ENCODE measurements at regions not wholly inside any gene's neighbourhood (a gene's known extent, or its start where the extent isn't known, plus 50 kb on each side); places are given as distances from the start of the nearest gene placed in this dataset.
"Not testable (repeated sequence)": the region's sequence is repeated elsewhere in the genome, so short reads cannot be mapped to it uniquely, and the experiment has no call there.

DNA sequence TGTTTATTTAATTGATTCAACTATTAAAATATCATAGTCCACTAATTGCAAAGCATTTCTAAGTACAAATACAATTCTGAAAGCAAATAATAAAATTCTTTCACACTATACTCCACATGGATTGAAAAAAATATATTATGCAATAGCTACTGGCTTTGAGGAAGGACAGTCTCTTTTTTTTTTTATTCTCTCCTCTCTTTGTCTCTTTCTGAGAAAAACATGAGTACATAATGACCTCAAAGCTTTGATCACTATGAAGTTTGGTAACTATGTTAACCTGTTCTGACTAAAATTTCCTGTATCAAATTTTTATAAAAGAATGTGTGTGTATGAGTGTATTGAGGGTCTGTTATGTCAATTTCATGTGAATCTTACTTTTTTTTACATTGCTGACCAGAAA is 96.2 kb downstream of the RGS2 start:
- intact Hi-C loops (cut with micrococcal nuclease) = no loop called here

DNA sequence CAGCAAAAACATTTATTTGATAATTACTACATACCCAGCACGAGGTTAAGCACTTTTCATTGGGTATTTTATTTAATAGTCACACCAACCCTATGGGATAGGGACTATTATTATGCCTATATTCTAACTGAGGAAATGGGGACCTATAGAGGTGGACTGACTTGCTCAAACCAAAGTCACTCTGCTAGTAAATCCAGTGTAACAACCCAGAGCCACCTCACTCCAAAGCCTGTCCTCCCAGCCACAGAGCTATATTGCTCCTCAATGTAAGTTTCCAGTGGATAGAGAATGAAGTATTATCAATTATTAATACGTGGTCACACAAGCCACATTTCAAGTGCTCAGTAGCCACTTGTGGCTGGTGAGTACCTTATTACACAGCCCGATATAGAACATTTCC is 97.5 kb downstream of the RGS2 start:
- intact Hi-C loops (cut with micrococcal nuclease) = no loop called here

DNA sequence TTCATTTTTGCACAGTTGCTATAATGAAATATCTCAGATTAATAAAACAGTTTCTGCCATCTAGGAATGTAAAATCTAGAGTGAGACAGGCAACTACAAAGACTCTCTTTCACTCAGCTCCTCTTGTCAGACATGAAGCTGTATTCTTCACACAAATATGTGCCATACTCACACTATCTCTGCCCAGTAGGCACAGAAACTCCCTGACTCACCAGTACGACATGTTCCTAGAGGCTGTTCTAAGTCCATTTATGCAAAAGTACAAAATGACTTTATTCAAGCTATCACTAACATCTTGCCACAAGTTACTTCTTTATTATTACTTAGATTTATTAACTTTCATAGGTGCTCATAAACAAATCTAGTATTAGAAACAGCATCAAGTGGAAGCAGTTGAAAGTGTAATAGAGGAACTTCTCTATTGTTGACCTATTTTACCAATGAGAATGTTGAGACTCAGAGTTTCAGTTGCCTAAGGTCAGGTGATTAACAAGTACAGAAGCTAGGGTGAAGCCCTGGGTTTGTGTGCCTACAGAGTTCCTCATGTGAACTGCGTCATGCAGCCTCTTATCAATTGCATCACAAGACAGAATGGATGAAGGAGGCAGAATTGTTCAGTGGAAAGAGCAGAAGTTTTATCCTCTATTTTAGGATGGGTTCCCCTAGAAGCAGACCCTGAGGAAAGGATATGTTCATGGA is 98.9 kb downstream of the RGS2 start:
- intact Hi-C loops (cut with micrococcal nuclease) = no loop called here

DNA sequence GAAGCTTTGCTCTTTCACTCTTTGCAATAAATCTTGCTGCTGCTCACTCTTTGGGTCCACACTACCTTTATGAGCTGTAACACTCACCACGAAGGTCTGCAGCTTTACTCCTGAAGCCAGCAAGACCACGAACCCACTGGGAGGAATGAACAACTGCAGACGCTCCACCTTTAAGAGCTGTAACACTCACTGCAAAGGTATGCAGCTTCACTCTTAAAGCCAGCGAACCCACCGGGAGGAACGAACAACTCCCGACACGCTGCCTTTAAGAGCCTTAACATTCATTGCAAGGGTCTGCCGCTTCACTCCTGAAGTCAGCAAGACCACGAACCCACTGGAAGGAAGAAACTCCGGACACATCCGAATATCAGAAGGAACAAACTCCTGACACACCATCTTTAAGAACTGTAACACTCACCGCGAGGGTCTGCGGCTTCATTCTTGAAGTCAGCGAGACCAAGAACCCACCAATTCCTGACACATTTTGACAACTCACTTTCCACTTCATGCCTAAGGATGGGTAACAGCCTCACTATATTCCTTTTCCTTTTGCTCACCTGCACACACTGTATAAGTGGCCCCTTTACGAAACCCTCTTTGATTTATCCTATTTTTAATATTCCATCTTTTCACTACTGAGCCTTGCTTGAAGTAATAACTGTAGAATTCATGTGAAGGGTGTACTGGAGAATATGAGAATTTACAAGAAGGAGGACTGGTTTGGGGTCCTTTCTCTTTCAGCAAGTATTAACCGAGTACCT is 103.2 kb downstream of the RGS2 start:
- intact Hi-C loops (cut with micrococcal nuclease) = not testable (repeated sequence)

DNA sequence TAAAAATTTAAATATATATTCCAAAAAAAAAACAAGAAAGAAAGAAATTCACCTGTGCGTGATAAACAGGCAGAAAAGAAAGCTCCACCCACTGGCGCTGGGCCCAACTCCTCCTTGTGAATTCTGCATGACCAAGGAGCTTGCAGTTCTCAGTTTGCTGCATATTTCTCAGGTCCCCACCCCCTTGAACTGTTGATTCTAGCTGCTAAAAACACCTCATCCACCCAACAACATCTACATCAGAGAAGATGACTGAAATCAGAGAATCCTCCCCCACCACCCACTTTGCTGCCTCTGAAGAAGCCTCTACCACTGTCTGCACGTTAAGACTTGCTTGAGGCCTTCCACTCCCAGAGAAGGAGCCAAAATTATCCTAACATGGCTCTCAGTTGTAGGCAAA is 104.8 kb downstream of the RGS2 start:
- intact Hi-C loops (cut with micrococcal nuclease) = no loop called here

DNA sequence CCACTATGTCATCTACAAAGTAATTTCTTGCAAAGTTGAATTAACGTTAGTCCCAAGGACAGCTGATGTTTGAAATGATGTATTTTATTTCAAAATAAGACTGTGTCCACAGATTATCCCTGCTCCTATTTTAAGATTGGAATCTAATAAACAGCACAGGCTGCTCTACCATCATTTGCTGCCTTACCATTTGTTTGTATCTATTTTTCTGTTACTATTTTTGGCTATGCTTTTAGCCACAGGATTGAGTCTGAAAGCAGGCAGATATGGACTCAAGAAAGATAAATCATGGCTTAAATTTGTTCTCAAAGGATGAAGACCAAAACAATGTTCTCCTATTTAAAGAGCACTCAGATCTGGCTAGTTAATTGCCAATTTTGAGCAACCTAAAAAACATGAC is 105.3 kb downstream of the RGS2 start:
- intact Hi-C loops (cut with micrococcal nuclease) = no loop called here

DNA sequence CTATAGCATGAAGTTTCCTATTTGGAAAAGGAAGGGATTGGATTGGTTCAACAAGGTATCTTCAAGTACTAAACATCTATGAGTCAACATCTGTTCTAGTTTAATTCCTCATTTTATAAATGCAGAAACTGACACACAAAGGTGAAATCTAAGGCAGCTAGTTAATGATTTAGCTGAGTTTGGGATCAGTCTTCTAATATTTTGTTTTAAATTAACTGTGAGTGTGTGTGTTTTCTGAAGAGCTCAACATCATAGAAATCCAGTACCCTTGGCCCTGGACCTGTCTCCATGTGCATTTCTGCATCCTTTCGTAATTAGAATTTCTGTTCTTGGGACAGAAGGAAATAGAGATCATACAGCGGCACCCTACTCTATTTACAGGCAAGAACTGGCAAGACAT is 105.9 kb downstream of the RGS2 start:
- intact Hi-C loops (cut with micrococcal nuclease) = no loop called here

DNA sequence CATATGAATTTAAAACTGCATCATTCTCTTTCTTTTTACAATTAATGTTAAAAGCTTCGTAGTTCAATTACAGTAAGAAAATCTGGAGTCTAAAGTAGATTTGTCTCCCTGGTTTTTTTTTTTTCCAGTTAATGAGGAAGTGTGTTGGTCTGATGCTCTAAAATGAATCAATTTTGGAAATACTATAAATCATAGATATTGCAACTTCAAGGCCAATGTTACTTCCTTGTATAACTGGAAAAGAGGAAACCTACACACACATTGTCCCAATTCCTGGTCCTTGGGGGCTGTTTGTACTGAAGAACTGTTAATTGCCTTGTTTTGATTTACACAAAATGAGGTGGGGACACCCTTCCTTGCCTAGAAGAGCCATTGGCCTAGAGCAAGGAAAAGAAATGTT is 107.2 kb downstream of the RGS2 start:
- intact Hi-C loops (cut with micrococcal nuclease) = no loop called here

DNA sequence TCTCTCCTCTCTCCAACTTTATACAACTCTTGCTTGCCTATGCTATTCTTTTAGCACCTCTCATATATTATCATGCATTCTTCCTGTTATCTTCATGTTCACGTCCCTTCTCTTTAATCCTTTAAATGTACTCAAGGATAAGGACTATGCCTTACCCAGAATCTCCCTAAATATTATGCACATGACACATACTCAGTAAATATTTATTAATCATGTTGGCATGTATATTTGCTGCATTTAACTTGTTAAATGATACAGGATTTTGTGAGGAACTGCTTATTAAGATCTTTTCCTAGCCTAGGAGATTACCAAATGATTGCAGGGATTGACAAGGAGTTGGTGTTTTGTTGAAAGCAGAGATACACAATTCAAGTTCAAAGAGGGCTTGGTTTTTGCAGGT is 109.4 kb downstream of the RGS2 start:
- intact Hi-C loops (cut with micrococcal nuclease) = no loop called here

DNA sequence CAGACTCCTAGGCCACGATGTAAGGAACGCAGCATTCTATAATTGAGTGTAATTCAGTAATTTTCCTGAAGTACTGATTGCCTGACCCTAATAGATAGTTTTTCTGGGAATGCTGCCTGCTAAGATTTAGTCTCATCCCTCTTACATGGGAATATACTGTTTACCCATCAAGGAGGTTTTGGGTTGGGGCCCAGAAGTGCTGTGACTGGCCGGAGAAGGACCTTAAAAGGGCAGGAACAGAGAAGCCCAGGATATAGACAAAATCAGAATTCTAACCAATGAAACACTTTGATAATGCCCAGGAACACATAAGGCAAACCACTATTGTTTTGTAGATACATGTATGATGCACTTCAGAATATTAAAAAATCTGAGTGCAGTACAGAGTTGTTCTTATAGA is 111.6 kb downstream of the RGS2 start:
- intact Hi-C loops (cut with micrococcal nuclease) = no loop called here

DNA sequence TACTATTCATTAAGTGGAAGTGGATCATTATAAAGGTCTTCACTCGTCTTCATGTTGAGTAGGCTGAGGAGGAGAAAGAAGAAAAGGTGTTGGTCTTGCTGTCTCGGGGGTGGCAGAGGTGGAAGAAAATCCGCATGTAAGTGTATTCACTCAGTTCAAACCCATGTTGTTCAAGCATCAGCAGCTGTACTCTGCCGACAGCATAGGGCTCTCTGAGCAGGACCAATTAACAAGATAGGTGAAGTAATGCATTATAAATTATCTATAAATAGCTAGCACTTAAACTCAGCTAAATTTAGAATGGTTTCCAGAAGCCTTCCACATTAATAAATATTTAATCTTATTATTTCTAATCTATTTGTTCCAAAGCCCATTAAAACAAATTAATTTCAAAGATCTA is 116.8 kb downstream of the RGS2 start:
- intact Hi-C loops (cut with micrococcal nuclease) = no loop called here

DNA sequence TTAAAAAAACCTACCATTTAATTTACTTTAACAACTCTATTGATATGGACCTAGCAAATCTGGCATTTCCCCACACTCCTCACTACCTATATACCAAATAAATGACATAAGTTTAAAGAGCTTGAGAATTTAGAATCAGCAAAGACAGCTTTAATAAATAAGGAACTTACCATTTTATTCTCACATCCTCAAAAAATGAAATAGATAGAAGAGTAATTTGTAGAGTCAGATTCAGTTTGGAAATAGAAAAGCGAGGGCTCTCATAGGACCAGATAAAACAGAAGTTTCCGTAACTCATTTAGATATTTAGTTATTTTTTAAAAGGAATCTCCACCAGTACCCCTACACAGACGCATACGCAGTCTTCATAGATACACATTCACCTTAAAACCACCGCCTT is 117.9 kb downstream of the RGS2 start:
- intact Hi-C loops (cut with micrococcal nuclease) = no loop called here

DNA sequence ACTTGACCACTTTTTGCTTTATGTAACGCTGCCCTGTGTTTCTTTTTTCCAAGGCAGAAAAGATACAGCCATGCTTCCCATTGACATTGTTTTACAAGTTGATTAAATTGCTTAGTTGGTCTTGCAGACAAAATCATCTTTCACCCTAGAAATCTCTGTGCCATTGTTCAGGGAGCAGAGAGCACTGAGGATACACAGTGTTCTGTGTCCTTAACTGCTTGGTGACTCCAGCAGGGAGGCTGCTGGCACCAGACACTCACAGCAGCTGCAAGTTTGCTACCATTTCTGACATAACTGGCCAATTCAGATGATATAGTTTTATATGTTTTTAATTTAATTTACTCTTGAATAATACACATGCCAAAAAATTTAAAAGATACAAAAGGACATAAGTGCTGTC is 118.7 kb downstream of the RGS2 start:
- intact Hi-C loops (cut with micrococcal nuclease) = no loop called here

DNA sequence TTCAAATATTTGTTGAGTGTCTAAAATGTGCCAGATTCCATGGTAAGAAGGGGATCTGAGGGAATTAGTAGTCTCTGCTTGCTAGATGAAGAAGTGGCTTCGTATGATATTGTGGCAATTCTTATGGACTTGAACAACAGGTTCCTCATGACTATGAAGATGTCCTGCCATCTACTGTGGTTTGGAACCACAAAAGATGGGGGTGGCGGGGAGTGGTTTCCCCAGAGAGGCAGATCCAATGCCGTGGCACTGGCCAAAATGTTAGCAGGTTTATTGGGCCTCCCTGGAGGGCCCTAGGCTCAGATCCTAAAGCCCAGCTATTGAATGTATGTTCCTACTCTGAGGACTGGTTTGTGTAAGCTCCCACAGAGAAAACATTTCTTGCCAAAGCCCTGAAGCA is 120.8 kb downstream of the RGS2 start:
- intact Hi-C loops (cut with micrococcal nuclease) = no loop called here

DNA sequence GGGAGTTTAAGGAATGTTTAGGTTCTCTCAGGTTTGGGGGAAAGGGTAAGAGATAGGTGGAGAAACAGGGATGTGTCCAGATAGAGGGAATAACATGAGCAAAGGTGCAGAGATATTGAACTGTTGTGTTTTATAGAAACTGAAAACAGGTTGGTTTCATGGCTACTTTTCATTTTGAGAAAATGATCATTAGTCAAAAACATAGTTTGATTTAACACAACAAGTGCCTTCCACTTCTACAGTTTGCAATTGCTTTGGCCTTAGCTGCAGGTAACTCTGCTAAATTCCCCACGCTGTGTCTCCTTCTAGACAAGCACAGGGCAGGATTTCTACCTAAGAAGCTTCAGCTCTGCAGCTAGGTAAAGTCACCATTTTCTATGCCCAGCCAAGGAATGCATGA is 124.9 kb downstream of the RGS2 start:
- intact Hi-C loops (cut with micrococcal nuclease) = no loop called here

DNA sequence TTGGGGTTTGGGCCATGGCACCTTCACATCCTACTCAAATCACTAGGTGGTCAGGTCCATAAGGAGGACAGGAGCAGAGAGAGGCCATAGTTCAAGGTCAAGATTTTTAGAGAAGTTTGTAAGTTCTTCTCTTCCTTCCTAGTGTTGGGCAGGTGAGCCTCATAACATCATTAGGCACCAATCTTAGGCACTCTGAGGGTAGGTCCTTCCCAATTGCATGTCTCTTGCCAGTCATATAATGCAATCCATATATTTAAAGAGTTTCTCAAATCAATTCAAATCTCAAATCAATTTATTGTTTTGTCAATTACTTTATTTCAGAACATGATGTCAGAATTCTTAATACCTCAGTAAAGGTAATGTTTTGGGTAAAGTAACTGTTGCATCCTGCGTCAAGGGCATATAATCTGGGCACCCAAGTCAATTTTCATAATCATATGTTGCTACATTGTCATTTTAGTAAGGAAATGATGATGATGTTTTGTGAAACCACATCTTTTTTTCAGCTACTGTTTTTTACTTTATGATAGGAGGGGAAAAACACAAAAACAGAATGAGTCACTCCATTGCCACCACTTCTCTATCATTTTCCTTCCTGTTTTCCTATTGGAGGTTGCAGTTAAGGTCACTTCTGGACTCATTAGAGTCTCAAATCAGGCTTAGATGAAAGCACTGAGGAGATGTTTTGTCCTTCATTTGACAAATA is 122.7 kb downstream of the UCHL5 start:
- intact Hi-C loops (cut with micrococcal nuclease) = loop anchor here (1.0 to 5.0 kb wide), 3 partner anchors 47 to 171 kb away; partner anchors contain the start of gene GLRX2

DNA sequence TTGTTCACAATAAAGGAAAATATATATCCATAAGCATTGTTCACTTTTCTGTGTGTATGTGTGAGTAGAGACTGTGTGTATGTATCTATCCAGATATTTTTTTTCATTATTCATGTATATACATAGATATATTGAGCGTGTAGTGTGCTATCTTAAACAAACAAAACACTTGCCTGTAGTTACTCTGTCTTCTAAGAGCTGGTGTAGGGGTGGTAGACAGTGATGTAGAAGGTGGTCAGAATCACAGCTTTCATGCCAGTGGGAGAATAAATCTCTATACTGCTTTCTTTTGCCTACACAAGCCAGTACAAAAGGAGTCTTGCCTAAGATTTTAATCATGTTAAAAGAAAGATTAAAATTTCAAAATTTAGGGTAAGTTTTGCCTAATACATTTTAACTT is 122.0 kb downstream of the UCHL5 start:
- intact Hi-C loops (cut with micrococcal nuclease) = loop anchor here (5.0 kb wide), 1 partner anchor 170 kb away; the partner anchor contains the start of gene GLRX2

DNA sequence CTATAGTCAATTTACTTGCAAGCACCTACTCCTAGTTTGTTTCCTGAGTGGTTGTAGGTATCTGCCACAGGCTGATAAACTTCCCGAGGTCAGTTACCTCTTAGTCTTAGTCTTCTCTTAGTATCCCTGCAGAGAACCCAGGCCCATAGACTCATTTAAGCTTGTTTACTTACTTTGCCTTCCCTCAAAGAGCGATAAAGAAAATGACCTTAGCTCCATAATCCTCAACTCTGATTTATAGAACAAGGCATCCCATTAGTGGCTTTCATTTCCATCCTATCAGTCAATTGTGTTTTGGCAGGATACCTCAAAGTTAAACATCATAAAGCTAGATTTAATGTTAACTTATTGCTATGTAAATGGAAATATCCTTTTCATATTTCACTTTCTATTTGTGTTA is 119.7 kb downstream of the UCHL5 start:
- intact Hi-C loops (cut with micrococcal nuclease) = loop anchor here (5.0 kb wide), 1 partner anchor 168 kb away; the partner anchor contains the start of gene GLRX2

DNA sequence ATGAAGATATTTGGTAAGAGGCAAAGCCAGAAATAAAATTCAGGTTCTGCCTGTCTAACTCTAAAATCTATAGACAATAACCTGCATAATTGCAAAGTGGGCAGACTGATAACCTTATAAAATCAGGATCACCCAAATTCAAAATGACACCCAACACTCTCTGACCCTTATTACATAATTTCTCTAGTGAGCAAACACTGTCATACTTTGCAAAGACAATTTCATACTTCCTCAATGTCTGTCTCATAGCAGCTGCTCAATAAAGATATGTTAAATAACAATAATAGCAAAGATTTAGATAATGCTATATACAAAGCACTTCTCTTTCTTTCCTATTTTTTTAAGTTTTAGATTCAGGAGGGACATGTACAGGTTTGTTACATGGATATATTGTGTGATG is 118.5 kb downstream of the UCHL5 start:
- intact Hi-C loops (cut with micrococcal nuclease) = no loop called here

DNA sequence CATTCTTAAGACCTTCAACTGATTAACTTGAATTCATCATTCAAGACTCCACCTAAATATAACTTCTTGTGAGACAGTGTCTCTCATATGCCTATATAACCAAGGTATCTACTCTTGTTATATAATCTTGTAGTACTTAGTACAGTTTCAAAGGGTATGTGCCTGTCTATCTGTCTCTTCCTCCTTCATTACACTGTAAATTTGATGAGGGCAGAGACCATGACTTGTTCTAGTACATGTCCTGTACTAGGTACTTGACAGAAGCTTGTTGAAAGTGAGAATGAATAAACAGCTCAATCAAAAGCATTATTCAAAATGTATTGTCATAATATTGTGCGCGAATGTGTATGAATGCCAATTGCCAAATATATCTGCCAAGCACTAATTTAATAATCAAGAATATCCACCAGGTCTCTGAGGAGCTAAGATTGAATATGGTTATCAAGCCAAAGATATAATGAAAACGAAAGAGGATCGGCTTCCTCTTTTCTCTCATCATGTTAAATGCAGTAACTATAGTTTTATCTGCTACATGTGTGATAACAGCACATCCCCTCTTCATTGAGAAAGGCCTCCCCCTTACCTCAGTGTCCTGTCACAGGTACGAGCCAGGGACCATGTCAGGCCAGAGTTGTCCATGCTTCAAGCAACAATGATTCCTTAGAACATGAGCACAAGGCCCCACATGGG is 117.3 kb downstream of the UCHL5 start:
- intact Hi-C loops (cut with micrococcal nuclease) = no loop called here

DNA sequence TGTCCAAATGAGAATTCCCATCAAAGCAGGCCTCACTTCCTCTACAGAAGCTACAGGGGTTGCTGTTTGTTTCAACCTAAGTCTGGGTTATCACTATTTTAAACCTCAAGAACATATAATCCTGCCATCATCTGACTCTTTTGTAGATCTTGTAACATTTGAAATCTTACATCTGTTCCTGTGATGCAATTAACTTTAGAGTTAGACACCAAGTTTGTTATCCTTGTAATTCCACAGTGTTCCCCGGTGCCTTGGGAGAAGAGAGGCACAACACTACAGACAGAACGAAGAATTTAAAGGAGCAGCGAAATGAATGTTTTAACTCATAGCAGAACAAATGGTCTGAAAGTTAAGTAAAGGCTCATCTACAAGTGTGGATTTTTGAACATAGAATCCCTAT is 116.1 kb downstream of the UCHL5 start:
- intact Hi-C loops (cut with micrococcal nuclease) = no loop called here

DNA sequence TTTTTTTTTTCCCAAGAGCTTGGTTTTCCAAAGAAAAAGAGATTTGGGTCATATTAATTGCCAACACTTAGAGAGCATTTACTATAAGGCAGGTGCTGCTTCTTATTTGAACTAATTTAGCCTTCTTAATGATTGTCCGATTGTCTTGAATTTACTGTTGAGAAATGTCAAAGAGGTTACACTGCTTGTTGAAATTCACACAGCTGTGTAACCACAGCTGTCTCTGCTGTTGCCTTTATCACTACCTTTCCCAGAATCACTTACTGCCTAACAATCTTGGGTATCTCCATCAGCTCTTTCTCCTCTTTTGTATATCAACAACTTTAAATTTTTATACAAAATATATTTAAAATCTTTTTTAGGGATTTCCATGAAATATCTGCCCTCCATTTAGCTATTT is 115.6 kb downstream of the UCHL5 start:
- intact Hi-C loops (cut with micrococcal nuclease) = no loop called here
